GM18519 (cell line): ENCODE measurements at regions not wholly inside any gene's neighbourhood (a gene's known extent, or its start where the extent isn't known, plus 50 kb on each side); places are given as distances from the start of the nearest gene placed in this dataset.
A peak's percentile ranks its signal among the peaks of the same experiment; 100 is the strongest.

Source experiments
- ATAC-seq: cut with Tn5 transposase; IDR thresholded peaks from one replicate; pipeline ENCODE4 v1.9.1; 2021; ENCODE audit warnings: mild to moderate bottlenecking, moderate library complexity; ENCODE audit not compliant: unreplicated experiment, low FRiP score

GRCh38 chr12:107888789-107889188 lies 114.3 kb downstream of the ASCL4 start:
- no peak for ATAC-seq

GRCh38 chr12:107891967-107892366 lies 117.5 kb downstream of the ASCL4 start:
- no peak for ATAC-seq

DNA sequence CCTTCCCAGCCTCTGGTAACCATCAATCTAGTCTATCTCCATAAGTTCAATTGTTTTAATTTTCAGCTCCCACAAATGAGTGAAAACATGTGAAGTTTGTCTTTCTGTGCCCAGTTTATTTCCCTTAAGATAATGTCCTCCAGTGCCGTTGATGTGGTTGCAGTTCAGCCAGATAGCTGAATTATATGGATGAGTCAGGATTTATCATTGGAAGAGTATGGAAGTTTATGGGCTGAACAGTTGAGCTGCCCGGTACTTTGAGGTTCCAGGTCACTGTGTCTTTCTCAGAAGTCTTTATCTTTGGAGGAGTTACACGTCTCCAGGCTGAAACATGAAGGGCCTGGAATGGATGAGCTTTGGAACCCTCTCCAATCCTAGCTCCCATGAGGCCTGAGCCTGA lies 120.1 kb downstream of the ASCL4 start:
- no peak for ATAC-seq

DNA sequence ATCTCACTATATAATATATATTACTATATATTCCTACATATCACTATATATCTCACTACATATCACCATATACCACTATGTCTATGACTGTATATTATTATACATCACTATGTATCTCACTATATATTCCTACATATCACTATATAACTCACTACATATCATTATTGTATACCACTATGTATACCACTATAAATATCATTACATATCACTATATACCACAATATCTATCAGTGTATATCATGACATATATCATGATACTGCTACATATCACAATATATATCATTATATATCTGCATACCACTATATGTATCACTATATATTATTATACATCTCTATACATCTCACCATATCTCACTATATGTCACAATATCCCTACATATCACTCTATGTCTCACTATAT lies 121.5 kb downstream of the ASCL4 start:
- no peak for ATAC-seq

GRCh38 chr12:107900588-107900987 lies 126.1 kb downstream of the ASCL4 start:
- no peak for ATAC-seq

- peak; percentile 69 for ATAC-seq
Observed at GRCh38 chr12:107903341-107904061, 129.0 kb downstream of the ASCL4 start.

GRCh38 chr12:107906707-107907106 lies 132.2 kb downstream of the ASCL4 start:
- no peak for ATAC-seq

DNA sequence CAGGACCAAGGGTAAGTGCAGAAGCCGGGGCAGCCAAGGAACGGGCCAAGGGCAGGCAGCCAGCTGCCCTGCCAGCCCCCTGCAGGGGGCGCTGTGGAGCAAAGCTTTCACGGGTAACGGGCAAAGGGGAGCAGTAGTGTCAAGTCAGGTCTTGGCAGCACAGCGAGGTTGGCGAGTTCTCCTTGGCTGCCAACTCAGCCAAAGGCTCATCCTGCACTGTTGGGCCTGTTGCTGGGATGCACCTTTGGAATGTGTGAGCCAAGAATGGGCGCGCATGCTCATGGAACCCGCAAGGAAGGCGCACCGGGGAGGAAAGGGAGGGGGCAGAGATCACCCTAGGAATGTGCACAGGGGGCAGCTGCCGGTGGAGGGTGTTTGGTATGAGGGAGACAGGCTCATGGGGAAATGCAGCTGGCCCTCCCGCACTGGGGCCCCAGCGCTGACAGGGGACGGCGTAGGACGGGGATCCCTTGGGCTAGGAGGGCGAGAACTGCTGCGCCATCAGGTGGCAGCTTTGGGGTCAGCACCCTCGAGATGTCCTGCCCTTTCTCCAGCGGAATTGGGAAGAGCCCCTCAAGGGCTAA lies 138.0 kb downstream of the ASCL4 start:
- no peak for ATAC-seq

- no peak for ATAC-seq
Observed at GRCh38 chr12:107914460-107914977, 140.0 kb downstream of the ASCL4 start.

GRCh38 chr12:107917912-107918800 lies 143.7 kb downstream of the ASCL4 start:
- ATAC-seq: no peak

- no peak for ATAC-seq
Observed at GRCh38 chr12:107921062-107921461, 146.6 kb downstream of the ASCL4 start.

- no peak for ATAC-seq
Observed at GRCh38 chr12:107925125-107925524, 150.6 kb downstream of the ASCL4 start.

DNA sequence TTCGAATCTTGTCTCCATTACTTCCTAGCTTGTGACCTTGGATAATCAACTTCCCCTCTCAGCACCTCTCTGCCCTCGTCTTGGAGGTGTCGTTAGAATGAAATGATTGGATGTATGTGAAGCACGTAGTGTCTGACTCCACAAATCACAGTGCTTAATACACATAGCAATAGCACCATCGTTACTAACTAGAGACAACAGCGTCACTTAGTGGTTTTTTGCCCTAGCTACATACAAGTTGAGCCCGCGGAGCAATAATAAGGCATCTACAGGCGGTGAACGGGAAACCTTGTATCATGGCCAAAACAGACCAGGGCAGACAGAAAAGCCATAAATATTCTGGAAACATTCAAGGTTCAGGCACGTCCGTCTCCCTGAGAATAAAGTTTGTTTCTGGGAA lies 154.9 kb downstream of the ASCL4 start:
- no peak for ATAC-seq

DNA sequence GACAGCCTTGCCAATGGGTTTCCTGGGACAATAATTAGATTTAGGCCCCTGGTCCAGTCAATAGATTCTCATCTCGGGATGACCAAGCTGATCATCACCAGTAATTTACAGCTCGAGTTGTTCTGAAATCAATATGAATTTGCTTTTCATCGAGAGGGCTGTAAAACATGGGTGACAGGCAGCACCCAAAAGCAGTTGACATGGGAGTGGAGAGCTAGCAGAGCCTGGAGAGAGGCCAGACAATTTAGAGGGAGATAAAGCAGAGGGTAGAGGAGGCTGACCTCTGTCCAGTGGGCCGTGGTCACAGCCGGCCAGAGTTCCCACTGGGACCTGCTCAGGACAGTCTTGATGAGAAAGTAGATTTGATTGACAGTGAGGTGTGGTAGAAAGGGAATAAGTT lies 157.3 kb downstream of the ASCL4 start:
- no peak for ATAC-seq

DNA sequence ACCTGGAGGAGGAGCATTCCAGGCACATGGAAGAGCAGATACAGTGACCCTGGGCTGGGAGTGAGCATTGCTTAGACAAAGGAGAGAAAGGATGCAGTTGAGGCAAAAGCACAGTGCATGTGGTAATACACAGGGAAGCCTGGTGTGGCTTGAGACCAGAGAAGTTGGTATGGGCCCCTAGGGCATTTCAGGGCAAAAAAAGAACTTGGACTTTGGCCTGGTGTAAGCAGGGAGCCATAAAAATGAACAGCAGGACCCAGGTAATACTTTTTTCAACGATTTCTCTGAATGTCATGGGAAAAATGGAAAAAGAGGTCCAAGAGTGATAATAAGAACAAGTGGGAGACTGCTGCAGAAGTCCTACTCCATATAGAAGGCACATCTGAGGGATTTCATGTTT lies 163.9 kb downstream of the ASCL4 start:
- no peak for ATAC-seq

GRCh38 chr12:107948391-107948945 lies 174.0 kb downstream of the ASCL4 start:
- no peak for ATAC-seq

DNA sequence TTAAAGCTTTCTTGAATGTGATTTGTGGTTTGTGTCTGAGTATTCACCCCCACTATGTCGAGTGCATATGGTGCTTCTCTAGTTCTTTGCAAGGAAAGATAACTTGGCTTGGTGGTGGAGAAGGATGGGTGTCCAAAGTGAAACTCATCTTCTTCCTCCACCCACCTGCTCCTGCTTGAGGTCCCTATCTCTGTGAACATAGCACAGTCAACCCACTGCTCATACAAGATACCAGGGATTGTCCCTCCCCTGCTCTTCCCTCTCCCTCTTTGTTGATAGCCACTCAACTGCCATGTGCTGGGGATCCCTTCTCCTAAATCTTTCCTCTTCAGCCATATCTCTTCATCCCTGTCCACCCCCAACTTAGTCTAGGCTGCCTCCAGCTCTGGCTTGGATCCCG lies 176.5 kb downstream of the ASCL4 start:
- no peak for ATAC-seq

GRCh38 chr12:107955966-107956643 lies 173.0 kb upstream of the WSCD2 start:
- ATAC-seq: no peak

DNA sequence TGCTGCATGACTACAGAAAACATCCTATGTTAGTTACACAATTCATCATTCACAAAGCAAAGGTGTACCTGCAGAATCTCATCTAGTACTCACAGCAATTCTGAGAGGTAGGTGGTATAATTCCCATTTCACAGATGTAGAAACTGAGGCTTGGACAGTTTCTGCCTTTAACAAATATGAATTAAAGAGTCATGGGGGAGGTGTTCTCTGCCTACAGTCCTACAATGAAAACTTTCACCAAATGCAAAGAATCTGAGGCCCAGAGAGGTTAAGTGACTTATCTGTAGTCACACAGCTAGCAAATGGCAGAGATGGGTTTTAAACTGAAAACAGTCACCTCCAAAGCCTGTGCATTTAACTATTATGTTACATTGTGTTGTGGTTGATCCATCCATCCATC lies 171.6 kb upstream of the WSCD2 start:
- no peak for ATAC-seq

GRCh38 chr12:107963635-107964034 lies 165.5 kb upstream of the WSCD2 start:
- ATAC-seq: no peak
